GM12878 (cell line): ENCODE measurements at regions not wholly inside any gene's neighbourhood (a gene's known extent, or its start where the extent isn't known, plus 50 kb on each side); places are given as distances from the start of the nearest gene placed in this dataset.

Source experiments
- BCL3 ChIP-seq: IDR thresholded peaks from 2 replicates; pipeline ENCODE4 v1.6.1; 2011; ENCODE audit warnings: borderline replicate concordance, low read depth, mild to moderate bottlenecking, moderate library complexity, low read length; ENCODE audit not compliant: insufficient read depth, poor library complexity, severe bottlenecking
- BHLHE40 ChIP-seq, 2 experiments: fragments of 450-650 bp in 1 of 2; IDR thresholded peaks; 2 replicates each; pipeline ENCODE4 v1.6.1; 2011 to 2017; ENCODE audit warnings: low read depth in 2 of 2, borderline replicate concordance in 1 of 2, improper control_type of control experiment in 1 of 2, low read length in 1 of 2, mild to moderate bottlenecking in 1 of 2
- CBX5 ChIP-seq: sonication (generic); IDR thresholded peaks from 2 replicates; pipeline ENCODE4 v1.6.1; 2016; ENCODE audit warnings: low read depth, moderate library complexity, mild to moderate bottlenecking, inconsistent platforms
- E2F4 ChIP-seq: IDR thresholded peaks from 2 replicates; pipeline ENCODE4 v1.6.1; 2012; ENCODE audit warnings: low read depth, low read length, improper control_type of control experiment
- FOXK2 ChIP-seq: fragments of 450-650 bp; IDR thresholded peaks from 2 replicates; pipeline ENCODE4 v1.6.1; 2017; ENCODE audit warnings: mild to moderate bottlenecking, moderate library complexity
- MAX ChIP-seq: IDR thresholded peaks from 2 replicates; pipeline ENCODE4 v1.6.1; 2012; ENCODE audit warnings: low read depth, low read length, improper control_type of control experiment
- NFYA ChIP-seq: IDR thresholded peaks from 2 replicates; pipeline ENCODE4 v1.6.1; 2011; ENCODE audit warnings: low read depth, mild to moderate bottlenecking, low read length, improper control_type of control experiment, borderline replicate concordance
- NKRF ChIP-seq: fragments of 450-650 bp; conservative IDR thresholded peaks from 2 replicates; pipeline ENCODE4 v1.6.1; 2017; ENCODE audit warnings: mild to moderate bottlenecking, moderate library complexity
- REST ChIP-seq: IDR thresholded peaks from 2 replicates; pipeline ENCODE4 v1.6.1; 2012; ENCODE audit warnings: mild to moderate bottlenecking, low read depth, low read length
- RFX5 ChIP-seq: IDR thresholded peaks from 2 replicates; pipeline ENCODE4 v1.6.1; 2011; ENCODE audit warnings: low read depth, low read length, improper control_type of control experiment
- SKIL ChIP-seq: fragments of 450-650 bp; IDR thresholded peaks from 2 replicates; pipeline ENCODE4 v1.6.1; 2017; ENCODE audit warnings: mild to moderate bottlenecking, low read depth, inconsistent platforms; ENCODE audit not compliant: poor library complexity, severe bottlenecking
- TARDBP ChIP-seq: IDR thresholded peaks from 2 replicates; pipeline ENCODE4 v1.6.1; 2016; ENCODE audit warnings: borderline replicate concordance
- USF2 ChIP-seq: IDR thresholded peaks from 2 replicates; pipeline ENCODE4 v1.6.1; 2011; ENCODE audit warnings: low read depth, low read length, improper control_type of control experiment, borderline replicate concordance
- YY1 ChIP-seq: IDR thresholded peaks from 2 replicates; pipeline ENCODE4 v1.6.1; 2011; ENCODE audit warnings: low read depth, mild to moderate bottlenecking, low read length
- ZNF274 ChIP-seq: IDR thresholded peaks from one replicate; pipeline ENCODE4 v1.8.0; 2011; ENCODE audit not compliant: insufficient read length, insufficient read depth

- TF ChIP-seq REST = no peak
- peak; percentile 33 for TF ChIP-seq BCL3
- peak; percentile 38 to 64; a peak in 1 of 4 replicates for TF ChIP-seq BHLHE40 (IDR thresholded peaks at IDR 0.05; ENCODE audit: borderline replicate concordance in 1 of 2, low read depth in 2 of 2, low read length in 1 of 2)
- no peak for TF ChIP-seq CBX5
- no peak for TF ChIP-seq FOXK2
- TF ChIP-seq USF2 = no peak
- no peak for TF ChIP-seq NKRF
- no peak for TF ChIP-seq NFYA
- no peak for TF ChIP-seq MAX
- TF ChIP-seq E2F4 = no peak
- TF ChIP-seq YY1 = no peak
- TF ChIP-seq TARDBP = no peak
- TF ChIP-seq ZNF274 = no peak
- peak; percentile 80 for TF ChIP-seq SKIL
- no peak for TF ChIP-seq RFX5
Observed at GRCh38 chr5:169416583-169417196, 115.8 kb upstream of the SLIT3 start (continued).
